NCI-H2081 treated with DMSO at 0.1 percent for 48 hours (cell line): ENCODE measurements at regions not wholly inside any gene's neighbourhood (a gene's known extent, or its start where the extent isn't known, plus 50 kb on each side); places are given as distances from the start of the nearest gene placed in this dataset.

Source experiments
- DNase-seq: peaks from one replicate; lab custom pipeline; 2025; lab: John Stamatoyannopoulos, UW

- no peak for DNase-seq
Observed at GRCh38 chr3:67288466-67289106, 290.5 kb downstream of the KBTBD8 start.

DNA sequence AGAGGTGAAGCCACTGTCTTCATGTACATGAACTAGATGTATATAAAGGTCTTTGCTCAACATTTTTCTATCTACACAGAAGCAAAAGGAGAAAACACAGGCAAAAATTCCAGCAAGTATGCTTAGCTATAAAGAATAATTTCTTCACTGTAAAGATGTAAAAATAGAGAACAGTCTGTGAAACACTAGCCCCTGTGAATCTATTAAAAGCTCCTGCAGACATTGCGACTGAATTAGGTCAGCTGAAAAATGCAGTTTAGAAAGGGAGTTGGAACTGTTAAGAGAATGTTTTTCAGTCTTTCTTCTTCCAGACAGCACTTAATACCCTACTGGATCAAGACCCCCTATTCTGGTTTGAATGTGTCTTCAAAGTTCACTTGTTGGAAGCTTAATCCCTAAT is 291.5 kb downstream of the KBTBD8 start:
- DNase-seq, result no peak

DNA sequence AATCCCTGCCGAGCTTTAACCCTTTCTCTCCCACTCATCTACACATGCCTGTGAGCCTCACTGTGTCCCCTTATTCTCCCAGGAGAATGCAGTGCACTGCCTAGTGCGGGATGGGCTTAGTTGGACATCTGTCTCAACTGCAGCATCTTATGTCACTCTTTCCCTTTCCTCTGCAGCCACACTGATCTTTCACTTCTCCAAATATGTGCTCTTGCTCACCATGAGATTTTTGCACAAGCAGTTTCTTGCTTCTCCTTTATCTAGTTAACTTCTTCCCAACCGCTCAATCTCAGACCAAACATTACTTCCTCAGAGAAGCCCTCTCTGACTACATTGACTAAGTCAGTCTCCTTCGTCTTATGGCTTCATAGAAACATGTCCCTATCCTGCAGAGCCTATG is 292.3 kb downstream of the KBTBD8 start:
- DNase-seq, result no peak

- DNase-seq, result no peak
Observed at GRCh38 chr3:67291287-67292252, 293.5 kb downstream of the KBTBD8 start.

- DNase-seq, result no peak
Observed at GRCh38 chr3:67292356-67293121, 294.4 kb downstream of the KBTBD8 start.

DNA sequence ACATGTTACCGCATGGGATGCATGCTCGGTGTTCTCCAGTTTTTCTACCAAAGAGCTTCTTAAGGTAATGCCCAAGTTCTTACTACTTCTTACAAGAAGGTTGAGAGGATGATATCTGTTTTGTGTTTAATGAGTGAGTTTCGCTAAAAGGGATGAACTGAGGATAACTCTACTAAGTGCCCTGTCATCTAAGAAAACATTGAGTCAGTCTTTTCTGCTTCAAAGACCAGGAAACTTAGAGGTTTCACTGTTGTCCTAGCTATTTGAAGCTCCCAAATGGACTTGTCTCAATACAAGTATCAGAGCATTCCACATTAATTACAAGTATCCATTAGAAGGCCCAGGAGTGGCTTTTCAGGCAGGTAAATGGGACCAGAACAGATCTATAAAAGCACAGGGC is 296.2 kb downstream of the KBTBD8 start:
- DNase-seq, result no peak

- no peak for DNase-seq
Observed at GRCh38 chr3:67296039-67296892, 298.2 kb downstream of the KBTBD8 start.

DNA sequence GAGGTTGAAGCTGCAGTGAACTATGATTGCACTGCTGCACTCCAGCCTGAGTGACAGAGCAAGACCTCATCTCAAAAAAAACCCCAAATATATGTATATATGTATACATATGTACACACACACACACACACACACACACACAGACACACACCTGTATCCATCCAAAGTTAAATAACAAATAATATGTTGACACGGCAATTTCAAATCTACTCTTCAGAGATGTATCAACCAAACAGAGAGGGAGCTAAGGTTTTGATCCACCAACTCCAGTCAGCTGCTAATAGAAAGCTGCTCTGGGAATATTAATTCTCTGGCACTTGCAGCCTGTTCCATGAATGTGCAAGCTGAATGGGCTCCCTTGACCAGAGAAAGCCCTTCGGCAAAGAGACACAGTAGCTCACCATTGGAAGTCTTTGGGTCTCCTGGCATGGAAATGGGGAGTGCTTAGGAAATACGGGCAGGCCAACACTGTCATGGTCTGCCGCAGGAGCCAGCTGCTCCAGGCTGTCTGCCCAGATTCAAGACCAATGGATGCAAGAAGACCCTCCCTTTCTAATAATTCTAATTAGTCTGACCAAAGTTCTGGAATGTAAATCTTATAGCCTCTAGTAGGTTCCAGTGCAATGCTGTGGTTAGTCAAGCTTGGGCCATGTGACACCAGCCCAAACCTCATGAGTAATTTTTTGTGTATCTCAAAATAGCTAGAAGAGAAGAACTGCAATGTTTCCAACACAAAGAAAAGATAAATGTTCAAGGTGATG is 299.8 kb downstream of the KBTBD8 start:
- DNase-seq, result no peak

DNA sequence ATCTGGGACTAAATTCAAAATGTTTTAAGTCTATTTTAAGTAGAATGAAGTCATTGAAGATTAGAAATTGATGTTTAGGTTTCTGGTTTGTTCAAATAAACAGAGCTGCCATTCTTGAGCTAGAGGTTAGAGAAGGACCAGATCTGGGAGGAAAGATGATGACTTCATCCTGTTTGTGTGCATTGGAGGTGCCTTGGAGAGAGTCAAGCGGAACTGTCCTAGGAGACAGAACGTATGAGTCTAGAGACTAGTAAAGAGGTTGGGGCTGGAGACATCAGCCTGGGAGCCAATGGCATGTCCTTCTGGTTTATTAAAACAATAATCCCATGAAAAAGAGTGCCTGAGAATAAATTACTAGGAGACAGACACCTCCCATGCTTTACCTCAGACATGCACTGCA is 303.4 kb downstream of the KBTBD8 start:
- DNase-seq, result no peak

DNA sequence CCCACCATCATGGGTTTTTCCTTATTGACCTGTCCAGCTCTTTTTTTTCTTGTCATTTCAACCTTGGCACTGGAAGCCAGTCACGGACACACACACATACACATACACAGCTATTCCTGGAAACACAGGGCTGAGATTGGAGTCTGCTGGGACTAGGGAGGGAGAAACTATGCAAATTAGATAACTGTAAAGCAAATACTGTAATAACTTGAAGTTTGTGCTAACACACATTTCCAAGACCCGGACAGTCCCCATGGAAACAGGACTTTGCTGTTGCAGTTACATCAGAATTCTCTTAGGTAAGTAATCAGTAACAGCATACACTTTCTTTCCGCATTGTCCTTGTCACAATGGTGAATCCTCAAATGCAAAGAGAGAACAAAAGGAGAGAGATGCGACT is 304.4 kb downstream of the KBTBD8 start:
- no peak for DNase-seq

DNA sequence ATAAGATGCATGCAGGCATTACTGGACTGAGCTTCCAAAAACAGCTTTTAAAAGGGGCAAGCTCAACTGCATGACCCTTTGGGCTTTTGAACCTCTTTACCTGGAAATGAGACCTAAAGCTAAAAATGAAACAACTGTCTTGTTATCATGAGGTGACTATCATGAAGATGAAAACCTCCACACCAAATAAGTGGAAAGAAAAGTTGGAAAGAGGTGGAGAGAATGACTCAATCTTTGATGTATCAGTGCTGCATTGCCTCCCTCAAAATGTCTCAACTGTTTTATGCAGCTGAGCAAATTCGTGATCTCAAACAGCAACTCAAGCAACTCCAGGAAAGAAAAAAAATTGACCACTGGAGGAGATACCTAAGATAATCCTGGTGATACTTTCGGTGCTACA is 307.1 kb downstream of the KBTBD8 start:
- DNase-seq, result no peak

GRCh38 chr3:67305922-67306321 is 307.8 kb downstream of the KBTBD8 start:
- DNase-seq, result no peak

DNA sequence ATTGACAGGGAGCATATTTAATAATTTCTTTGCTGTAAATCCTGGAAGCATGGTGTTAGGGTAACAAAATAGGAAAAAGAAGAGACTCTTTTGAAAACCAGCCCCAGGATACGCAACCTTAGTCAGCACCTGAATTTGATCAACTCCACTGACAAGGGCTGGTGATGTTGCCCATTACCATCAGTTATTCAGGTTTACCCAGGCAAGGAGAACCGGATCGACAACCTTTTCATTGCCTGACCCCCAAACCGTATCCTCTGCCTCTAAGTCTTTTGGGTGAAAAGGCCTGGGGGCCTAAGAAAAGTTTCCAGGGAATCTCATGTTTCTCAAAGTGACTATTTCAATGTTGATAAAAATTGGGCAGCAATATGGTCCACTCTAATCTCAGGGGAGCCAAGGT is 313.3 kb downstream of the KBTBD8 start:
- DNase-seq, result no peak

DNA sequence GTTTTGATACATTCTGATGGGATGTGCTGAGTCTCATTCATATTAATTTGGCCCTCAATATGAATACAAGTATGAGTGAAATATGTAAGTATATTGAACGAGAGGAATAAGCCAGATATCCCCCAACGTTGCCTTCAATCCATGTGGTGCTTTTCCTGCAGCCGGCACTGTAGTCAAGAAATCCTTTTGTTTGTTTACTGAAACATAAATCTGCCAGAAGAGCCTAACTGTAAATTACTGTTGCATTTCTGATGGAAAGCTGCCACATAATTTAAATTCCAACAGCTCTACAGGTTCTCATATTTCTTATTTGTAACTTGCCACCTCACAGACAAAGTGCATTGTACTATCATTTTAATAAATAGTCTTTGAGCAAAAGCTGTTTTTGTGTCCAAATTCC is 314.0 kb downstream of the KBTBD8 start:
- DNase-seq, result no peak

GRCh38 chr3:67318162-67318561 is 320.1 kb downstream of the KBTBD8 start:
- DNase-seq, result no peak

DNA sequence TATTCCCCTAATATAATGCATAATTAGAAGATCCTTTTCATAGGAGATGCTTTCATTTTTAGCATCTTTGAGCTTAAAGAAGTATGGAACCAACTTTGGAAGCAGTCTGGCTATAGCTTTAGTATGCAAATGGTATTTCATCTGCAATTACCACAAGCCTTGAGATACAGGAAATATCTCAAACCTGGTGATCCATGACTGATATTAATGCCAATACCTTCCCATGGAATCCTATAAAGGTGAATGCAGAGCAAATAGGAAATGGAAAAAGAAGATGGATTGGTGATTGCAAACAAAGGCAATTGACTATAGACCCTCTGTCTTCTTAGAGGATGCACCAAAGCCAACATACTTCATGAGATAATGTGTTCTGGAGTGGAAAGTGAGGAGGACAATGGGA is 326.4 kb downstream of the KBTBD8 start:
- no peak for DNase-seq
